SK-N-SH treated with all-trans-retinoic acid at 6 μM for 48 hours (cell line): ENCODE measurements at regions not wholly inside any gene's neighbourhood (a gene's known extent, or its start where the extent isn't known, plus 50 kb on each side); places are given as distances from the start of the nearest gene placed in this dataset.

Experiments used
- ATAC-seq: fragments of 200-7000 bp; cut with Tn5 transposase; 3 replicates; pipeline ENCODE4 v1.9.1; 2020; ENCODE audit warnings: mild to moderate bottlenecking, moderate library complexity
- BACH2 ChIP-seq: fragments of 250-450 bp; sonication (Bioruptor Pico); IDR thresholded peaks from 2 replicates; pipeline ENCODE4 v1.9.0; 2021; ENCODE audit warnings: mild to moderate bottlenecking, borderline replicate concordance
- CREB5 ChIP-seq: fragments of 250-450 bp; sonication (Bioruptor Pico); IDR thresholded peaks from 2 replicates; pipeline ENCODE4 v1.5.1; 2020; ENCODE audit warnings: low read depth, mild to moderate bottlenecking, moderate library complexity
- CSDC2 ChIP-seq: fragments of 250-450 bp; sonication (Bioruptor Pico); IDR thresholded peaks from 2 replicates; pipeline ENCODE4 v1.5.0; 2020; ENCODE audit warnings: mild to moderate bottlenecking, moderate library complexity
- CSRNP3 ChIP-seq: fragments of 250-450 bp; sonication (Bioruptor Pico); IDR thresholded peaks from 2 replicates; pipeline ENCODE4 v1.5.1; 2021; ENCODE audit warnings: mild to moderate bottlenecking, moderate library complexity
- ESRRG ChIP-seq: fragments of 250-450 bp; sonication (Bioruptor Pico); IDR thresholded peaks from 2 replicates; pipeline ENCODE4 v1.6.1; 2021; ENCODE audit warnings: mild to moderate bottlenecking
- GLIS3 ChIP-seq: fragments of 250-450 bp; sonication (Bioruptor Pico); IDR thresholded peaks from 2 replicates; pipeline ENCODE4 v1.5.0; 2020; ENCODE audit warnings: mild to moderate bottlenecking, moderate library complexity
- ISL1 ChIP-seq: fragments of 250-450 bp; sonication (Bioruptor Pico); IDR thresholded peaks from 2 replicates; pipeline ENCODE4 v2.1.2; 2022; ENCODE audit warnings: mild to moderate bottlenecking, moderate library complexity
- OSR1 ChIP-seq: fragments of 250-450 bp; sonication (Bioruptor Pico); IDR thresholded peaks from 2 replicates; pipeline ENCODE4 v1.8.0; 2022; ENCODE audit warnings: moderate library complexity, mild to moderate bottlenecking, inconsistent platforms
- POU6F1 ChIP-seq: fragments of 250-450 bp; sonication (Bioruptor Pico); IDR thresholded peaks from 2 replicates; pipeline ENCODE4 v1.8.0; 2021; ENCODE audit warnings: low read depth, mild to moderate bottlenecking, moderate library complexity, borderline replicate concordance
- PPARA ChIP-seq: fragments of 250-450 bp; sonication (Bioruptor Pico); IDR thresholded peaks from 2 replicates; pipeline ENCODE4 v1.5.0; 2020; ENCODE audit warnings: mild to moderate bottlenecking, borderline replicate concordance
- RARB ChIP-seq: fragments of 250-450 bp; sonication (Bioruptor Pico); IDR thresholded peaks from 2 replicates; pipeline ENCODE4 v1.8.0; 2021; ENCODE audit warnings: mild to moderate bottlenecking, moderate library complexity
- SNAI2 ChIP-seq: fragments of 250-450 bp; sonication (Bioruptor Pico); IDR thresholded peaks from 2 replicates; pipeline ENCODE4 v1.5.0; 2020; ENCODE audit warnings: mild to moderate bottlenecking, moderate library complexity
- TCF4 ChIP-seq: fragments of 250-450 bp; sonication (Bioruptor Pico); IDR thresholded peaks from 2 replicates; pipeline ENCODE4 v1.8.0; 2021; ENCODE audit warnings: mild to moderate bottlenecking, moderate library complexity, borderline replicate concordance
- TOX ChIP-seq: fragments of 250-450 bp; sonication (Bioruptor Pico); IDR thresholded peaks from 2 replicates; pipeline ENCODE4 v1.8.0; 2021; ENCODE audit warnings: mild to moderate bottlenecking, moderate library complexity, borderline replicate concordance
- TSHZ2 ChIP-seq: fragments of 250-450 bp; sonication (Bioruptor Pico); IDR thresholded peaks from 2 replicates; pipeline ENCODE4 v1.5.0; 2020; ENCODE audit warnings: mild to moderate bottlenecking, moderate library complexity
- ZC3H10 ChIP-seq: fragments of 250-450 bp; sonication (Bioruptor Pico); IDR thresholded peaks from 2 replicates; pipeline ENCODE4 v1.5.1; 2021; ENCODE audit warnings: mild to moderate bottlenecking, moderate library complexity
- ZFP30 ChIP-seq: fragments of 450-650 bp; formaldehyde crosslinking; IDR thresholded peaks from 2 replicates; pipeline ENCODE4 v1.5.0; 2022; ENCODE audit warnings: mild to moderate bottlenecking, moderate library complexity
- ZNF565 ChIP-seq: fragments of 450-650 bp; formaldehyde crosslinking; conservative IDR thresholded peaks from 2 replicates; pipeline ENCODE4 v1.5.0; 2020; ENCODE audit warnings: low read depth, mild to moderate bottlenecking, moderate library complexity
- ZNF70 ChIP-seq: fragments of 450-650 bp; formaldehyde crosslinking; IDR thresholded peaks from 2 replicates; pipeline ENCODE4 v1.5.0; 2020; ENCODE audit warnings: mild to moderate bottlenecking, moderate library complexity
- ZNF8 ChIP-seq: fragments of 450-650 bp; formaldehyde crosslinking; IDR thresholded peaks from 2 replicates; pipeline ENCODE4 v1.5.0; 2020; ENCODE audit warnings: mild to moderate bottlenecking, moderate library complexity

- ATAC-seq: no peak
- TF ChIP-seq ZNF8 (CRISPR knock-in tag) (no peak), OSR1 (no peak), ZNF70 (CRISPR knock-in tag) (no peak), PPARA (CRISPR knock-in tag) (no peak), TSHZ2 (CRISPR knock-in tag) (no peak)
Observed at GRCh38 chr4:30462445-30463090, 257.6 kb upstream of the PCDH7 start.

- TF ChIP-seq ESRRG (CRISPR knock-in tag) (no peak), OSR1 (no peak), ZNF70 (CRISPR knock-in tag) (no peak), ZNF8 (CRISPR knock-in tag) (no peak), ZFP30 (CRISPR knock-in tag) (no peak), TCF4 (CRISPR knock-in tag) (no peak), CSRNP3 (CRISPR knock-in tag) (no peak), CSDC2 (no peak), BACH2 (no peak), ZNF565 (no peak), ISL1 (CRISPR knock-in tag) (no peak), SNAI2 (CRISPR knock-in tag) (no peak), TOX (CRISPR knock-in tag) (no peak)
- ATAC-seq: no peak
Observed at GRCh38 chr4:30471861-30472260, 248.3 kb upstream of the PCDH7 start.

- TF ChIP-seq POU6F1 (no peak), ZNF70 (CRISPR knock-in tag) (no peak), CREB5 (CRISPR knock-in tag) (no peak), BACH2 (no peak), ZNF565 (no peak), GLIS3 (CRISPR knock-in tag) (no peak), RARB (CRISPR knock-in tag) (no peak), TCF4 (CRISPR knock-in tag) (no peak), PPARA (CRISPR knock-in tag) (no peak), CSRNP3 (CRISPR knock-in tag) (no peak), ZFP30 (CRISPR knock-in tag) (no peak), OSR1 (no peak), CSDC2 (no peak), ZNF8 (CRISPR knock-in tag) (no peak)
- no peak for ATAC-seq
Observed at GRCh38 chr4:30473225-30473624, 246.9 kb upstream of the PCDH7 start.

GRCh38 chr4:30495251-30495650 lies 224.9 kb upstream of the PCDH7 start:
- no peak for ATAC-seq
- TF ChIP-seq CSDC2 (no peak), TSHZ2 (CRISPR knock-in tag) (no peak), TCF4 (CRISPR knock-in tag) (no peak), CREB5 (CRISPR knock-in tag) (no peak), ZNF8 (CRISPR knock-in tag) (no peak), ZNF70 (CRISPR knock-in tag) (no peak), ZC3H10 (CRISPR knock-in tag) (no peak), ISL1 (CRISPR knock-in tag) (no peak), OSR1 (no peak), RARB (CRISPR knock-in tag) (no peak)
